Mammary epithelial cell (primary cell): ENCODE measurements at regions not wholly inside any gene's neighbourhood (a gene's known extent, or its start where the extent isn't known, plus 50 kb on each side); places are given as distances from the start of the nearest gene placed in this dataset.

ENCODE experiments used
- EZH2 ChIP-seq: IDR thresholded peaks from 2 replicates; pipeline ENCODE4 v1.6.1; 2012; ENCODE audit warnings: low read length, inconsistent platforms, borderline replicate concordance
- TF ChIP-seq, protein P1 (sequence below), 2 donors: IDR thresholded peaks in 1 of 2; conservative IDR thresholded peaks in 1 of 2; 2 replicates each; pipeline ENCODE4 v1.5.1; 2011 to 2012; ENCODE audit warnings: inconsistent platforms in 2 of 2, low read length in 2 of 2, mild to moderate bottlenecking in 2 of 2, control low read depth in 1 of 2, low read depth in 1 of 2; ENCODE audit not compliant: insufficient read depth in 1 of 2; ENCODE audit errors: extremely low read depth in 1 of 2

DNA sequence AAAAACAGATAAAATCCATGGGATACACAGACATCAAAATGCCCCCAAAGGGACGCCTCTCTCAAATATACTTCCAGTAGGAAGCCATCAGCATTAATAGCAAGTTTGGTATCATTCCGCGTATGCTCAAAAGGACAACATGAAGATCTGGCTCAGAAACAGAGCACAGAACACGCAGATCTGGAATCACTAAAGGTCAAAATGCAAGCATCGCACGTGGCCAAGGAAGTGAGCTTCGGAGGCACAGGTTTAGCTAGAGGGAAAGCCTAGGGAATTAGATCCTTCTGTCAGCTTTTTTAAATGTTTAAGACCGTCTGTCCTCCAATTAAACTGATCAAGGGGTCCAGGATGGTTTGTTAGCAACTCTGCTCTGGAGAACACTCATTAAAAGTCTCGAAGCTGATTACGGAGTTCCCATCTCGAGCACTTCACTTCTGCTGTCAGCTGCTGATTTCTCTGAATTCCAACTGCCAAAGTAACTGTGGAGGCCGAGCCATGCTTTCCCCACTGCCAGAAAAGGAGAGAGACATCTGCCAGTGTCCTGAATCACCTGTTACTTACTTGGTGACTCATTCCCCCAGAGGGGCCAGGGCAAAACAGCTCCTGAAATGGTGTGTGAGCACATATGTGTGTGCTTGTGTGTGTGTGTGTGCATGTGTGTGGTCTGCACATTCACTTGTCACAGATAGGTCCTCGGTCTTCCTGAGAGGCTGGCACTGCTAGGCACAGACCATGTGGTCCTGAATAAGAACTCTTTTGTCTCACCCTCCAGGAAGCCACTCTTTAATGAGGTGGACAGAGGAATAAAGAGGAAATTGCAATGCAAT, 177.7 kb upstream of the PPARGC1A start:
- TF ChIP-seq, protein P1, sequence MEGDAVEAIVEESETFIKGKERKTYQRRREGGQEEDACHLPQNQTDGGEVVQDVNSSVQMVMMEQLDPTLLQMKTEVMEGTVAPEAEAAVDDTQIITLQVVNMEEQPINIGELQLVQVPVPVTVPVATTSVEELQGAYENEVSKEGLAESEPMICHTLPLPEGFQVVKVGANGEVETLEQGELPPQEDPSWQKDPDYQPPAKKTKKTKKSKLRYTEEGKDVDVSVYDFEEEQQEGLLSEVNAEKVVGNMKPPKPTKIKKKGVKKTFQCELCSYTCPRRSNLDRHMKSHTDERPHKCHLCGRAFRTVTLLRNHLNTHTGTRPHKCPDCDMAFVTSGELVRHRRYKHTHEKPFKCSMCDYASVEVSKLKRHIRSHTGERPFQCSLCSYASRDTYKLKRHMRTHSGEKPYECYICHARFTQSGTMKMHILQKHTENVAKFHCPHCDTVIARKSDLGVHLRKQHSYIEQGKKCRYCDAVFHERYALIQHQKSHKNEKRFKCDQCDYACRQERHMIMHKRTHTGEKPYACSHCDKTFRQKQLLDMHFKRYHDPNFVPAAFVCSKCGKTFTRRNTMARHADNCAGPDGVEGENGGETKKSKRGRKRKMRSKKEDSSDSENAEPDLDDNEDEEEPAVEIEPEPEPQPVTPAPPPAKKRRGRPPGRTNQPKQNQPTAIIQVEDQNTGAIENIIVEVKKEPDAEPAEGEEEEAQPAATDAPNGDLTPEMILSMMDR (conservative IDR thresholded peaks at IDR 0.05 in 1 of 2, IDR thresholded peaks at IDR 0.05 in 1 of 2; ENCODE audit: extremely low read depth in 1 of 2, insufficient read depth in 1 of 2, low read depth in 1 of 2, low read length in 2 of 2) = no peak
- no peak for TF ChIP-seq EZH2
